HG02938 (cell line): ENCODE measurements at regions not wholly inside any gene's neighbourhood (a gene's known extent, or its start where the extent isn't known, plus 50 kb on each side); places are given as distances from the start of the nearest gene placed in this dataset.

Experiments
- ATAC-seq: cut with Tn5 transposase; IDR thresholded peaks from one replicate; pipeline ENCODE4 v1.9.1; 2021; ENCODE audit warnings: mild to moderate bottlenecking, moderate library complexity; ENCODE audit not compliant: unreplicated experiment

- no peak for ATAC-seq
Observed at GRCh38 chr15:95296643-95297042, 1033.9 kb upstream of the NR2F2 start.

- ATAC-seq = no peak
Observed at GRCh38 chr15:95298729-95299128, 1031.8 kb upstream of the NR2F2 start.

GRCh38 chr15:95300958-95301357 is 1029.5 kb upstream of the NR2F2 start:
- no peak for ATAC-seq

DNA sequence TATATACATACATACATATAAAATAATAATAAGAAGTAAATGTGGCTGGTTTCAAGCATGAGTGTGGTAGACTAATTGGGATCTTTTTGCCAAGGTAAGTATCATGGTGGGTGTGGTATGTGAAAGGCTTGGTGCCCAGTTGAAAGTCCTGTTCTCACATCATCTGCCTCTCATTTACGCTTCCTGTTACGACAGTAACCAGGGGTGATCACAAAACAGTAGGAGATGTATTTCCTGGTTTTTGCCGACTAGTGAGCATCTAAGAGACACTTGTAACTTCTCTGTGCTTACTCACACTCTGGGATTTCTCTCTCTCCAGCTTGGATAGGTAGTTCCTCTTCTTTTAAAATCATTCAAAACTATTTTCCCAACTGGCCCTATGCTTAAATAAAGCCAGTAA is 1028.3 kb upstream of the NR2F2 start:
- ATAC-seq = no peak

DNA sequence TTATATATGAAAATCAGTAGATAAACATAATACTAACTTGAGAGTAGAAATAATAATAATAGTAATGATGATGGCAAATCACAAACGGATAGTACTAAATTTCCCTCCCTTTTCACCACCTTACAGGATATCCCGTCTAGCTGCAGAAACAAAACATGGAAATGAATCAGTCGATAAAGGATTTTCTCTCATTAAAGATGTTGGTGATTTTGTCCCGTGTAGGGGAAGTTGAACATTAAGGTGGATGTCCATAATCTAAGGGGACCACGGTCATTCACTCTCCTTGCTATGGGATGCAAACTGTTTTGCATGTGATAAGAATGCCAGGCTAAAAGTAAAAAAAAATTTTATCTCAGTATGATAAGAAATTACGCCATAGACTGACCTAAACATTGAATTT is 1027.7 kb upstream of the NR2F2 start:
- no peak for ATAC-seq

DNA sequence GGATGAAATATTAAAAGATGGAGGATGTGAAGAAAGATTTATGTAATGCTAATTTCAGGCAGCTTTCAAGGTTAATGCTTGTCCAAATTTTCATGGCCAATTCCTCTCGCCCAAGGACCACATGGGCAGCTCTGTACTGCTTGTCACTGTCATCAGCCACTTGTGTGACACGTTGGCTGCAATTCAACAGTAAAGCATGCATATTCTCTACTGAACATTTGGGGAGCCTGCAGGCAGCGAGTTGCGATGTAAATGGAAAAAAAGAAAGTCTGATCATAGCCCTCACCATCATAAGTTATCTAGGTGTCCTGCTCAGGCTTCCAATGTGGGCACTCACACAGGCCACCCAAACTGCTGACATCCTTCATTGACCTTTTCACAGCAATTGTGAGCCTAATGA is 1026.8 kb upstream of the NR2F2 start:
- no peak for ATAC-seq

DNA sequence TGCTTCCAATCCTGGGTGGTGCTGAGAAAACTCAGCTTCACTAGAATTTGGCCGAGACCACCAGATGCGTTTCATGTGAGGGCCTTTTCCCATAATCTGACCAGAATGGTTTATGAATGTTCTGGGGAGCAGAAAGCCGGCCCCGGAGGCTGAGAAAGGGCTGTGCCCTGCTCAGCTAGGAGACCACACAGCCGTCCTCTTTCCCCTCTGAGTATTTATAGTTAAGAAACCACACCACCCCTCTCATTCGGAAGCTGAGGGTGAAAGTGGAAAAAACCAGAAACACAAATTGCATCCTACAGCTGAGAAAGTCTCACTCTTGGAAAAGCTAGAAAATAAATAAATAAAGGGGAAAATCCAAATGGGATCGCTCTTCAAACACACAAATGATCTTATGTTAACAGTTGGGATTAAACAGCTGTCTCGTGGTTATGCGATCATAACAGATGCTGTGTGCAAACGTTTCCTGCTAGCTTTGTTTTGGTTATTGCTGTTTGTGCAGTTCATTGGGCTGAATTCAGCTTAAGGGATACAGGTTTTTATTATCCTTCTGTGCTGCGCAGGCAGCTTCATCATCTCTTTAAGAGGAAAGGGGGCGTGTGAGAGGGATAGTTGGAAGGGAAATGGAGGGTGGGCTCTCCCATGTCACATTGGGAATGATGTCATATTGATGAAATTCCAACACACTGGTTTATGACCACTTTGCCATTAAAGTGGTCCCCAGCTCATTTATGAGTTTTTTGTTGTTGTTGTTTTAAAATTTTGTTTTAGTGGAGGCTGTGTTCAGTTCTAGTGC is 1026.2 kb upstream of the NR2F2 start:
- no peak for ATAC-seq

GRCh38 chr15:95304947-95305400 is 1025.5 kb upstream of the NR2F2 start:
- ATAC-seq = no peak

DNA sequence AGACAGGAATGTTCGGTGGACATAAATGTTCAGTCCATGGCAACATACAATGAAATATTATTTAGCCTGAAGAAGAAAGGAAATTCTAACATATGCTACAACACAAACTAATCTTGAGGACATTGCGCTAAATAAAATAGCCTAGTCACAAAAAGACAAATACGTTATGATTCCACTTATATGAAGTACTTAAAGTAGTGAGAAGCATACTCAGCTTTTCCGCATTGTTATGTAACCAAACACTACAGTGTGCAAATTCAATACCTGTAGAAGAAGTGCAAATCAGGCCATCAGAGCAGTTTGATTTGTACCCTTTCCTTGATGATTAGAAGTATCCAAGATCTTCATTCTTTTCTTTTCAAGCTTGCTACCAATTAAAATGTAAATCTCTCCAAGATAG is 1023.4 kb upstream of the NR2F2 start:
- ATAC-seq = no peak

- no peak for ATAC-seq
Observed at GRCh38 chr15:95319242-95319641, 1011.3 kb upstream of the NR2F2 start.

- no peak for ATAC-seq
Observed at GRCh38 chr15:95323796-95324195, 1006.7 kb upstream of the NR2F2 start.

DNA sequence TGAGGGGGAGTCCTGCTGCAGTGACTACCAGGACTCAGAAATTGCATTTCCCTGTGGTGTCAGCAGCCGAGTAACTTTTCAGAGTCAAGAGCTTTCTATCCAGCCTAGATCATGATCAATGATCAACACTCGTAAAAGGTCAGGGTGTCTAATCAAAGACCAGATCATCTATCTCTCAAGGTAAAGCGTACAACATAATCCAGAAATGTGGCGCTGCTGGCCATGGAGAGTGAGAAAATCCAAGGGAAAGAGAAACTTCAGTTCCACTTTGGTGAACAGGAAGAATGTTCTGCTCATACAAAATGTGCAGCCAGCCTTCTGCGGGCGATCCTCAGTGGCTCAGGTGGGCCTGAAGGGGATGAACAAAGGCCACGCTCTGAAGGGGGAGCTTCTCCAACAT is 1005.8 kb upstream of the NR2F2 start:
- ATAC-seq = no peak

- no peak for ATAC-seq
Observed at GRCh38 chr15:95325763-95326404, 1004.6 kb upstream of the NR2F2 start.

- no peak for ATAC-seq
Observed at GRCh38 chr15:95326431-95327182, 1003.9 kb upstream of the NR2F2 start.

- ATAC-seq = no peak
Observed at GRCh38 chr15:95327183-95327525, 1003.3 kb upstream of the NR2F2 start.

- no peak for ATAC-seq
Observed at GRCh38 chr15:95327661-95328060, 1002.8 kb upstream of the NR2F2 start.

GRCh38 chr15:95328559-95328958 is 1001.9 kb upstream of the NR2F2 start:
- no peak for ATAC-seq

GRCh38 chr15:95329362-95329761 is 1001.1 kb upstream of the NR2F2 start:
- ATAC-seq = no peak

- ATAC-seq = no peak
Observed at GRCh38 chr15:95341686-95342085, 988.8 kb upstream of the NR2F2 start.

- ATAC-seq = no peak
Observed at GRCh38 chr15:95345867-95346266, 984.6 kb upstream of the NR2F2 start.

DNA sequence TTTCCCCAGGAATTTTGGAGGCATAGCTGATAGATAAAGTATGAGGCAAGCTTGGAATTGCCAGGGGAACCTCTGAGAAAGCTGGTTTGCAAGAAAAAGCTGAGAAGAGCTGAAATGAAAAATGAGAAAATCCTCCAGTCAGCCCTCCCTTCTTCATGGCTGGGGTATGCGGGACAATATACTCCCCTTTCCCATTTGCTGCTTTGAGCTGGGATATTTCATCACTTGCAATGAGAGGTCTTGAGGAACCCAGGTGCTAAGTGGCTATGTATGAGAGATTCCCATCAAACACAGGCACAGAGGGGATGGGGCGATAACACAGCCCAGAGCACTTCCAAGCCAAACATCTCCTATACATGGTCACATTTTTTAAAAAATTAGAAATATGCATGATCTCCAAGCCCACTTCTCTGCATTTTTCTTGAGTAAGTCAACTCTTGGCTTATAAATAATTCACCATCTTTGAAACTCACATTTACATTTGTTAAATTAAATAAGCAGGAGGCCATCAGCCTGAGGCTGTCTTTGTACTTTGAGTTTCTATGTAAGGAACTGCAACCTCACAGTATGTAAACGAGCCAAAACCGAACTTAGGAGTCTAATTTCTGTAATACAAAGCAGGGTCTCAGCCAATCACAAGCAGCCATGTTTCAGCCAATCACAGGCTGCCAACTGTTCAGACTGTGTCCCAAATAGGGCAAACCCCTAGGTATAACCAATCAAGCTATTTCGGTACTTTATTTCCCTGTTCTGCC is 983.6 kb upstream of the NR2F2 start:
- ATAC-seq = no peak
